GM18907 (cell line): ENCODE measurements at regions not wholly inside any gene's neighbourhood (a gene's known extent, or its start where the extent isn't known, plus 50 kb on each side); places are given as distances from the start of the nearest gene placed in this dataset.
"Not testable (repeated sequence)": the region's sequence is repeated elsewhere in the genome, so short reads cannot be mapped to it uniquely, and the experiment has no call there.

Experiments
- ATAC-seq: cut with Tn5 transposase; IDR thresholded peaks from one replicate; pipeline ENCODE4 v1.9.1; 2021; ENCODE audit warnings: mild to moderate bottlenecking, moderate library complexity; ENCODE audit not compliant: unreplicated experiment

GRCh38 chrX:5314148-5314547 lies 914.5 kb downstream of the NLGN4X start:
- ATAC-seq: no peak

GRCh38 chrX:5307416-5307815 lies 921.3 kb downstream of the NLGN4X start:
- no peak for ATAC-seq

GRCh38 chrX:5306654-5307121 lies 922.0 kb downstream of the NLGN4X start:
- ATAC-seq: no peak

DNA sequence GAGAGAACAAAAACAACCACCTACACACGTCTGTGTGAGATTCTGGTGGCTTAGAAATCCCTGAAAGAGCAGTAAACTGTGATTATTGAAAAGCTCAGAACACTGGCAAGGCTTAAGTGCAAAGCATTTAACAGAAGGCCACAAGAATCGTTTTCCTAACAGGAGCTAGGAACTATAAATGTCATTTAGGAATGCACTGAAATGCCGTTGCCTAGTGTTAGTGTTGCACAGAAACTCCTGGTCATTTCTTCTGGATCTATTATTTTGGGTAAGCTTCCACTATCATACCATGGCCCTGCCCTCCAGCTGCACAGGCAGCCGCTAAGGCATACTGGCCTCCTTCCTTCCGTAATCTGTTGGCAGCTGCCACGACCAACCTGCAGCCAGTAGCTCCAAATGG lies 923.2 kb downstream of the NLGN4X start:
- ATAC-seq: no peak

- ATAC-seq: no peak
Observed at GRCh38 chrX:5295004-5295403, 933.7 kb downstream of the NLGN4X start.

GRCh38 chrX:5290635-5291034 lies 938.0 kb downstream of the NLGN4X start:
- no peak for ATAC-seq

DNA sequence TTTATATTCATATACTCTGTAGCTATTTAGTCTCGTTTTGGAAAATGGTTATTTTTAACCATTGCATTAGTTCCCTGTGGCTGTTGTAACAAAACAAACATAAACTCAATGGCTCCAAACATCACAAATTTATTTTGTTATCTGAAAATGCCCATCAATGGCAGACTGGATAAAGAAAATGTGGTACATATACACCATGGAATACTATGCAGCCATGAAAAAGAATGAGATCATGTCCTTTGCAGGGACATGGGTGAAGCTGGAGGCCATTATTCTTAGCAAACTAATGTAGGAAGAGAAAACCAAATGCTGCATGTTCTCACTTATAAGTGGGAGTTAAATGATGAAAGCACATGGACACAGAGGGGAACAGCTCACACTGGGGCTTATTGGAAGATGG lies 938.7 kb downstream of the NLGN4X start:
- not testable (repeated sequence) for ATAC-seq

DNA sequence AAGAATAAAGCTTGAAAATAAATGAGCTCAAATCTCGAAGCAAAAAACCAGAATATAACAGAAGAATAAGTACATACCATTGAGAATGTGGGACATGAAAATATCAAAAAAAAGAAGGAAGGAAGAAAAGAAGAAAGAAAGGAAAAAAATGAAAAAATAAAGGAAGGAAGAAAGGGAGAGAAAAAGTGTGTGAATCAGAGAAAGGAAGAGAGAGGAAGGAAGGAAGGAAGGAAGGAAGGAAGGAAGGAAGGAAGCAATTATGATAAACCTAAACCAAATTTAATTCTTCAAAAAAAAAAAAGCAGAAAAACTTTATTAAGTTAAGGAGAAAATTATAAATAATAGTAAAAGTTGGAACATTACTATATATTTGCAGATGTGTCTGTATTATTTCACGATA lies 949.8 kb downstream of the NLGN4X start:
- ATAC-seq: no peak

GRCh38 chrX:5265324-5265850 lies 963.3 kb downstream of the NLGN4X start:
- ATAC-seq: no peak

DNA sequence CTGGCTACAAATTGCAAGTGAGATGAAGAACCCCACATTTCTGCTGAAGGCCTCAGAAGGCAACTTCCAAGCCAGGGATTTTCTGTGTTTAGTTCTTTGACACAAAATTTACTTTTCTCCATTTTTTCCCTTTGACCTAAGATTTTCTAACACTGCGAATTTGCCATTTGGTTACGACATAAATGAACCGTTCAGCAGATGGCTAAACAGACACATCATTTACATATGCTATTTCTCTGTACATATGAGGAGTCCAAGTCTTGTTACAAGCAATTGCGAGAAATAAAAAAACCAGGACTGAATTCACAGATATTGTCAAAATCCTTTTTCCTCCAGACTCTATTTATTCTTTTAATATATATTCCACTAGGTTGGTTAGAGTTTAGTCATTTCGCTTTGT lies 978.6 kb downstream of the NLGN4X start:
- no peak for ATAC-seq

DNA sequence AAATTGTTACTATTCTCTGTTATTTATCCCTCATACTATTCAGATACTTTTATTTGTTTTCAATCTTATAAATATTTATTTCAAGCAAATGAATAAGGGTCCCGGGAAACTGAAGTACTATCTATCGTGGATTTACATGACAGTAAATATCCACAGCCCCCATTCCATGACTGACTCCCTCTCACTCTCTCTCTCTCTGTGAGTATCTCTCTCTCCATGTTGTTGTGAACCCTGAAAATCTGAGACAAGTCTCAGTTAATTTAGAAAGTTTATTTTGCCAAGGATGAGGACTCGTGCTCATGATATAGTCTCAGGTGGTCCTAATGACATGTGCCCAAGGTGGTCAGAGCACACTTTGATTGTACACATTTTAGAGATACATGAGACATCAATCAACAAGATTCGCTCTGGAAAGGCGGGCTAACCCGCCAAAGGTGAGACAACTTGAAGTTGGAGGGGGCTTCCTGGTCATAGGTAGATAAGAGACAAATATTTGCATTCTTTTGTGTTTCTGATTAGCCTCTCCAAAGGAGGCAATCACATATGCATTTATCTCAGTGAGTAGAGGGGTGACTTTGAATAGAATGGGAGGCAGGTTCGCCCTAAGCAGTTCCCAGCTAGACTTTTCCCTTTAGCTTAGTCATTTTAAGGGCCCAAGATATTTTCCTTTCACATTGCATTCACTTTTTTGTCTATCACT lies 986.4 kb downstream of the NLGN4X start:
- ATAC-seq: no peak

DNA sequence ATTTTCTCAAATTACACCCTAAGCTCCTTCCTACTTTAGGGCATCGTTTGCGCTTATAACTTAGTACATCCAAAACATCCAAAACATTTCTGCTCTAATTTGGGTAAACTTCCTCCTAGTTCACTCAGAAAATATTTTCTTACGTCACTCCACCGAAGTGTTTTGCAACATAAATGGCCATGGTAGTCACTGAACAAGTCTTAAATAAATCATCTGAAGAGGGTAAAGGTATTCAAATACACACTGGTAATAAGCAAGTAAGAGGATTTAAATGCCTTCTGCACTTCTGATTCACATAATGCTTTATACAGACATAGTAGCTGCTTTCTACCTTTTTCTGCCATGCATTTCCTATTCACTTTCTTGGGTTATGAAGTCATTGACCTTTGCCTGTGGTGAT lies 991.9 kb downstream of the NLGN4X start:
- no peak for ATAC-seq

DNA sequence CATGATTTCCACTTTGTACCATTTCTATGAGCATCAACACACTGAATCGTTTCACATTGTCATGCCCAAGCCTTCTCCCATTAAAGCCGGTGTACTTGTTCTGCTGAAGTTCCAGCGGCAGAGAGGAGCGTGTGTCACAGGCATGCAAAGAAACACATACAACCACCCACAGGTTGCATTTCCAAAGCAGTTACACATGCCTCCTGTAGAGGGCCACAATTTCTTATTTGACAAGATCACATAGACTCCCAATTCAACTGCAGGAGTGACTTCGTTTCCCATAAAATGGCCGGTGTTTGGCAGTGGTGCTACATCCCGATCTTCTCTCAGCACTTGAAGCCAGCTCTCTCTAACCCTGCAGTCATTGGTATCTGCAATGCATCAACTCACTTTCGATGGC lies 992.6 kb downstream of the NLGN4X start:
- no peak for ATAC-seq

GRCh38 chrX:5233830-5234229 lies 994.8 kb downstream of the NLGN4X start:
- no peak for ATAC-seq

DNA sequence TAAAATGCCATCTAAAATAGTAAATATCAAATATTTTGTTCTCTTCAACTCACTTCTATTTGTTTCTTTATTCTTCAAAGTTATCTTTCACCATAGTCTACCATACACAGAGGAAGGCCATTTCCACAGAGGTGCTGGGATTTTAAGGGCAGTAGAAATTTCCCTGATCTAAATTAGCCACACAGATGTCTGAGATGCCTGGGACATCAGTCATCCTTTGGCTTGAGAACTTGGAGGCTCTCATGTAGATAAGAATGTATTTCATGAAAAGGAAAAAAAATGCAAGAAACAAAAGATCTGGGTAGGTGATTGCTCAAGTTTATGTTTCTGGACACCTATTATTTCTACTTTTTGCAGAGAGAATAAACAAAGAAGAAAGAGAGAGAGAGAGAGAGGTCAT lies 1008.2 kb downstream of the NLGN4X start:
- ATAC-seq: no peak

DNA sequence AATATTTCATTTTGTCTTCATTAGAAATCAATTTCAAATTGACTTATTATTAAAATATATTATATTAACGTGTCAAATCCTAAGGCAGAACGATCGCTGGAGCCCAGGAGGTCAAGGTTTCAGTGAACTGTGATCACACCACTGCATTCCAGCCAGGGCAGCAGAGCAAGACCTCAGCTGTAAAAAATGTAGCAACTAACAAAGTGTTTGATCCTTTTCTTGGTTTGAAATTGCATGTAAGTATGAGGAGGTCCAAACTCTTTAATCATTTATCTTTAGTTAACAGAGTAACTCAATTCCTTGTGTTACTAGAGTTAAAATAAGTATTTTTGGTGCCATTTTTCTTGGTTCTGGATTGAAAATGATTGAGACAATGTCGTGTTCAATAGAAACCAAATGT lies 1033.9 kb downstream of the NLGN4X start:
- no peak for ATAC-seq

DNA sequence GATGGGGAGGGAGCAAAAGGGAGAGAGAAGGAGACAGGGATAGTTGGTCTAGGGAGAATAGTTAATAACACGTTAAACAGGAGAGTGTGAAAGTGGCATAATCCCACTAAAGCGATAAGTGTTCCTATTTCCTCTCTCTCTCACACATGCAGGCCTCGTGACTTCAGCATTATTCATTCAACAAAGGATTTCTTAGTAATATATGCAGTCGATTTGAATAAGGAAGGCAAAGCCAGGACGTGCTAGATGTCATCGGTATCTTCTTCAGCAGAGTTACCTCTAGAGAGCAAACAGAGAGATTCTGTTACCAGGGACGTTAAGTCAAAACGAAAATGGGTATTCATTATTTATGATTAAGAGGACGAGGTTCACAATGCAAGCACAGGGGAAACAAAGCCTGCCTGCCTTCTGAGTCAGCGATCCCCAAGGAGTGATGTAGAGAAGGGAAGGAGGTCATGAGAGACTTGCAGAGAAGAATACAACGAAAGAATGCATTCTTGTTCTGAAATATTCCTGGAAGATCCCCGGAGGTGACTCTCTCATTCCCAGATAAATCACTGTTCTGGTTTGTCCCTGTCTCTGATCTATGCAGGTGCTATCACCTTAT lies 1048.4 kb downstream of the NLGN4X start:
- ATAC-seq: no peak

GRCh38 chrX:5176766-5177165 lies 1051.9 kb downstream of the NLGN4X start:
- no peak for ATAC-seq

DNA sequence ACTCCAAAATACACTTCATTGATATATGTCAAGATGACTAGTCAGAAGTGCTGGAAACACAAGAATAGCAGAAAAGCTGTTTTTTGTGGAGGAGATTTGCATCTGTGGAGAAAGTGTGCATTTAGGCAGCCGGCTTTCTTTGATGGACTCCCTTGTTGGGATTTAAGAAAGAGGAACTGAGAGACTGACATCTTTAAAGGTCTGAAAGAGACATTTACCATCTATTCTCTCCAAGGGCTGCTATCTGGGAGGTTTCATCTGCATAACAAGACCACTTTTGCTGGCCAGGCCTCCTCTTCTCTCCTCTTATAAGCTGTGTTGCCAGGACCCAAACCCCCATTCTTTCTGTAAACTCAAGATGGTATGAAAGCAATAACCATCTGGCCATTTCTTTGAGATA lies 1065.0 kb downstream of the NLGN4X start:
- no peak for ATAC-seq

- ATAC-seq: no peak
Observed at GRCh38 chrX:5155301-5155700, 1073.4 kb downstream of the NLGN4X start.

DNA sequence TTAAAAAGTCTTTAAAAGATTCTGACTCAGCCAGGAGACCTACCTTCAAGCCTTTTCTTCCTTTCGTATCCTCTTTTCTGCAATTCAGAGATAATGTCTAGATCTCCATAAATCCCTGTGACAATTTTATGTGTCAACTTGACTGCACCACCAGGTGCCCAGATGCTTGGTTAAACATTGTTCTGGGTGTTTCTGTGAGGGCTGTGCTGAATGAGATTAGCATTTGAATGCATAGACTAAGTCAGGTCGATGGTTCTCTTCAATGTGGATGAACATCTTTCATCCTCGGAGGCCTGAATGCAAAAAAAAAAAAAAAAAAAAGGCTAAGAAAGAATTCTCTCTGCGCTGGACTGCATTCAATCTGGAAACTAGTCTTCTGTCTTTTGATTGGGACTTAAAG lies 1082.7 kb downstream of the NLGN4X start:
- no peak for ATAC-seq

- no peak for ATAC-seq
Observed at GRCh38 chrX:5142644-5143043, 1086.0 kb downstream of the NLGN4X start.
